Kasumi-1 (cell line): ENCODE measurements at regions not wholly inside any gene's neighbourhood (a gene's known extent, or its start where the extent isn't known, plus 50 kb on each side); places are given as distances from the start of the nearest gene placed in this dataset.

ENCODE experiments used
- DNase-seq, 2 experiments: peaks; one replicate each; lab custom pipeline; 2025; lab: John Stamatoyannopoulos, UW

DNA sequence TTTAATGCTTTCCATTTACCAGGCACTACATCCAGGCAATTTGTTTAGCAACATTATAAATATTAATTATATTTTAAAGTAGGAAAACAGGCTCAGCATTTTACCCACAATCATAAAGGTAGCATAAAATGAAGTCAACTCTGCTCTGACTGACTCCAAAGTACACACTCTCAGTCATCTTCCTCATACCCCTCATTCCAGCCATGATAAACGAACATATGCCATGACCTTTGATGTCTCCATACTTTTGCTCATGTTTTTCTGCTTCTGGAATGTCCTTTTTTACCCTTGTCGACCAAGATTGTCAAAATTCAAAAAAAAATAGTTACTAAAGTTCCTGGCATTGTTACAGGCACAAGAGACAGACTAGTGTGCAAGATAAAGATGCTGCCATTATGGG lies 77.7 kb upstream of the SOX6 start:
- no peak for DNase-seq

GRCh38 chr11:16430674-16431073 lies 74.3 kb upstream of the SOX6 start:
- no peak for DNase-seq

DNA sequence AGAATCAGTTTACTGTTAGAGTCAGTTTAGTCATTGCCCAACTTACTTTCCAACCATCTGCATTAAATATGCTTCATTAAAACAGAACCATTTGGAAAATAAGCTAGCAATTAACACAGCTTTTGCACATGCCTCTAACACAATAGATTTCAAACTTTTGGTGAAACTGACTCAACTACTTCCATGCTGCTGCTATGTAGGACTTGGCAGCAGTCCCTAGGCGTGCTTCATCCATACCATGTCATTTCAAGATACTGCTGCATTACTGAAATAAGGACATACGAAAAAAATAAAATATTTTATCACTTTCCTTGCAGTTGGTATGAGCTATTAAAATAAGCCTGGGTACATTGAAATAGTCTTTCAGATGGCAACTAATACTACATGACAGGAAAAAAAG lies 65.5 kb upstream of the SOX6 start:
- DNase-seq, result no peak

- DNase-seq, result no peak
Measured at GRCh38 chr11:16418428-16419097, 62.2 kb upstream of the SOX6 start.

DNA sequence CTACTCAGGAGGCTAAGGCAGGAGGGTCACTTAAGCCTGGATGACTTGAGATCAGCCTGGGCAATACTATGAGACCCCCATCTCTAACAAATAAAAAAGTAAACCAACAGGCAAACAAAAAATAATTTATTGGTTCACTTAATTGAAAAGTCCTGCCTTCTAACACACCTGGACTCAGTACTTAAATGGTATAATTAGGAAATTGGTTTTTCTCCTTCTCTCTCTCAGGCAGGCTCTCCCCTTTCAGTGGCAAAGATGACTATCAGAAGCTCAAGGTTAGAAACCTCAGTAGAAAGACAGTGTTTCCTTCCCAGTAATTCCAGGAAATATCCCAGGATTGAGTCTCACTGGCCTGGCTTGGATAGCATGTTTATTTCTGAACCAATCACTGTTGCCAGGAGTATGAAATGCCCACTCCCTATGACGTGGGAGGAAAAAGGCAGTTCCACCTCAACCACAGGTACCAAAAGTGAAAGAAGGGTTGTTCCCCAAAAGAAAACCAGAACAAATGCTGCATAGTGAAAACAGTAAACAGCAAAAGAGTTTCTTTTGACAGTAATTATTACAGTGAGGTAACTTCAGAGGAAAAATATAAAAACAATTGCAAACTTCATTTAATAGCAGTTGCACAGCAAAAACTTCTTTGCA lies 56.3 kb upstream of the SOX6 start:
- no peak for DNase-seq

DNA sequence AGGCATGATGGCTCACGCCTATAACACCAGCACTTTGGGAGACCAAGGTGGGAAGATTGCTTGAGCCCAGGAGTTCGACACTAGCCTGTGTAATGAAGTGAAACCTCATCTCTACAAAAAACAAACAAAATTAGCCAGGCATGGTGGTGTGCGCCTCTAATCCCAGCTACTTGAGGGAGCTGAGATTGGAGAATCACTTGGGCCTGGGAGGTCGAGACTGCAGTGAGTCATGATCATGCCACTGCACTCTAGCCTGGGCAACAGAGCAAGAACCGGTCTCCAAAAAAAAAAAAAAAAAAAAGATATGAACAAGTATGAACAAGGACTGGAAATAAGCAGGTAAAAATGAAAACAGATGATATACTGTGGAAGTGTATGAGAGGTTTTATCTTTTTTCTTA lies 54.1 kb upstream of the SOX6 start:
- no peak for DNase-seq

- no peak for DNase-seq
Measured at GRCh38 chr11:16408619-16409018, 52.3 kb upstream of the SOX6 start.

GRCh38 chr11:16406226-16406625 lies 49.9 kb upstream of the SOX6 start:
- no peak for DNase-seq
